Activated CD4-positive, alpha-beta memory T cell treated with anti-CD3 and anti-CD28 coated beads for 36 hours (primary cell): ENCODE measurements at regions not wholly inside any gene's neighbourhood (a gene's known extent, or its start where the extent isn't known, plus 50 kb on each side); places are given as distances from the start of the nearest gene placed in this dataset.
"Not testable (repeated sequence)": the region's sequence is repeated elsewhere in the genome, so short reads cannot be mapped to it uniquely, and the experiment has no call there.

Source experiments
- CTCF ChIA-PET: fragments of 350-600 bp; sonication (Branson Sonifier 250); formaldehyde crosslinking; loops from one replicate; lab custom pipeline; 2021; ENCODE audit warnings: antibody characterized with exemption, inconsistent platforms; lab: Charles Lee
- POLR2A ChIA-PET: fragments of 350-600 bp; sonication (Branson Sonifier 250); formaldehyde crosslinking; loops from one replicate; lab custom pipeline; 2021; ENCODE audit warnings: antibody characterized with exemption; lab: Charles Lee
- DNase-seq: peaks from one replicate; pipeline ENCODE4 v3.0.0-alpha.2; 2020
- H3K27ac Mint-ChIP-seq: one replicate; pipeline ENCODE4 v1.8.0; 2021; ENCODE audit warnings: mixed read lengths
- H3K27me3 Mint-ChIP-seq: one replicate; pipeline ENCODE4 v1.8.0; 2021; ENCODE audit warnings: mixed read lengths
- H3K36me3 Mint-ChIP-seq: one replicate; pipeline ENCODE4 v1.8.0; 2021; ENCODE audit warnings: mixed read lengths
- H3K4me1 Mint-ChIP-seq: one replicate; pipeline ENCODE4 v1.8.0; 2021; ENCODE audit warnings: low read depth, mixed read lengths
- H3K4me3 Mint-ChIP-seq: one replicate; pipeline ENCODE4 v1.8.0; 2021; ENCODE audit warnings: mild to moderate bottlenecking, mixed read lengths
- H3K9me3 Mint-ChIP-seq: one replicate; pipeline ENCODE4 v1.8.0; 2021; ENCODE audit warnings: mixed read lengths
- intact Hi-C: fragments of 100-400 bp; cut with micrococcal nuclease; formaldehyde crosslinking; loops from one replicate; pipeline ENCODE4 v1.15.1; 2023

- no peaks in the 10 kb centered on the region for H3K36me3 Mint-ChIP-seq
- no peaks in the 10 kb centered on the region for H3K9me3 Mint-ChIP-seq
- POLR2A ChIA-PET = no interaction called here
- DNase-seq = no peak
- no peaks in the 10 kb centered on the region for H3K4me1 Mint-ChIP-seq
- intact Hi-C loops = no loop called here
- CTCF ChIA-PET = no interaction called here
- peaks cover 3% of the 10 kb centered on the region for H3K27me3 Mint-ChIP-seq
- H3K27ac Mint-ChIP-seq = no peak overlapping the region
- H3K4me3 Mint-ChIP-seq = no peak overlapping the region
Measured at GRCh38 chr1:229017091-229017490, 253.8 kb upstream of the RAB4A start.

- intact Hi-C loops = no loop called here
- peaks cover 3% of the 10 kb centered on the region for H3K27me3 Mint-ChIP-seq
- H3K27ac Mint-ChIP-seq = no peak overlapping the region
- no peaks in the 10 kb centered on the region for H3K36me3 Mint-ChIP-seq
- H3K4me3 Mint-ChIP-seq = no peak overlapping the region
- CTCF ChIA-PET = no interaction called here
- no peak for DNase-seq
- no peaks in the 10 kb centered on the region for H3K9me3 Mint-ChIP-seq
- POLR2A ChIA-PET = no interaction called here
- H3K4me1 Mint-ChIP-seq = no peaks in the 10 kb centered on the region
Measured at GRCh38 chr1:229018674-229019295, 252.1 kb upstream of the RAB4A start.

DNA sequence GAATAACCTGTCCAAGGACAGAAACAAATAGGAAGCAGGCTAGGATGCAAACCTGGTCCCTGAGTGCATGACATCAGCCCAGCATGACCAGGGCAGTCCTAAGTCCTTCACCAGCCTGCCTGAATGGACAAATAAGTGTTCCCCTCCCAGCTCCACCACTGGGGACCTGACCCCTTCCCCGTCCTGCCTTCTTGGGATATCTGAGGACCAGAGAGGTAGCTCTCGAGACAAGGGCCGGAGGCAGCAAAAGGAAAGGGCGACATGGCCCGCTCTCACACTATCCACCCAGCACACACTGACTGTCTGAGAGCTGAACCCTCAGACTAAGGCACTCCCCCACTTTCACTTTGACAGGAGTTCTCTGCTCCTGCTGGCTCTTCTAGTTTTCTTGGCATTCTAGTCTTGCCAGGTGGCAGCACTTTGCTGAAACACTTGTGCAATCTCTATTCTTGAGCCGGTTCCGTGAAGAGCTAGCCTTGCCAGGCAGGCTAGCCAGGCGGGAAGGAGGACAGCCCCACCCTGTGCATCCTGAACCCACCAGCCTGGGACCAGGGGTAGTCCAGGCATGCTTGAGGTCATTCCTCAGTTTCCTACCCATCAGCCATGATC, 251.1 kb upstream of the RAB4A start:
- ChIA-PET CTCF (no interaction called here), POLR2A (no interaction called here)
- H3K4me3 Mint-ChIP-seq = no peak overlapping the region
- no peaks in the 10 kb centered on the region for H3K36me3 Mint-ChIP-seq
- DNase-seq = no peak
- H3K9me3 Mint-ChIP-seq = no peaks in the 10 kb centered on the region
- no peaks in the 10 kb centered on the region for H3K27me3 Mint-ChIP-seq
- H3K27ac Mint-ChIP-seq = no peak overlapping the region
- intact Hi-C loops = no loop called here
- H3K4me1 Mint-ChIP-seq = no peaks in the 10 kb centered on the region

DNA sequence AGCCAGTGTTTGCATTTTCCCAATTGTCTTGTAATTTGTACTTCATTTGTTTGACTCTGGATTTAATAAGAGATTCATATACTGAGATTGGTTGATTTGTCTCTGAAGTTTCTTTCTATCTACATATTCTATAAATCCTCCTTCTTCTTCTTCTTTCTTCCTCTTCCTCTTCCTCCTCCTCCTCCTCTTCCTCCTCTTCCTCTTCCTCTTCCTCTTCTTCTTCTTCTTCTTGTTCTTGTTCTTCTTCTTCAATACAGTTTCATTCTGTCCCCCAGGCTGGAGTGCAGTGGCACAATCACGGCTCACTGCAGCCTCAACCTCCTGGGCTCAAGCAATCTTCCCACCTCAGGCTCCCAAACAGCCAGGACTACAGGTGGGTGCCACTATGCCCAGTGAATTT, 249.9 kb upstream of the RAB4A start:
- POLR2A ChIA-PET, intact Hi-C loops, H3K27me3 Mint-ChIP-seq, H3K27ac Mint-ChIP-seq, H3K4me1 Mint-ChIP-seq, CTCF ChIA-PET, H3K36me3 Mint-ChIP-seq, DNase-seq, H3K4me3 Mint-ChIP-seq, H3K9me3 Mint-ChIP-seq: not testable (repeated sequence)

DNA sequence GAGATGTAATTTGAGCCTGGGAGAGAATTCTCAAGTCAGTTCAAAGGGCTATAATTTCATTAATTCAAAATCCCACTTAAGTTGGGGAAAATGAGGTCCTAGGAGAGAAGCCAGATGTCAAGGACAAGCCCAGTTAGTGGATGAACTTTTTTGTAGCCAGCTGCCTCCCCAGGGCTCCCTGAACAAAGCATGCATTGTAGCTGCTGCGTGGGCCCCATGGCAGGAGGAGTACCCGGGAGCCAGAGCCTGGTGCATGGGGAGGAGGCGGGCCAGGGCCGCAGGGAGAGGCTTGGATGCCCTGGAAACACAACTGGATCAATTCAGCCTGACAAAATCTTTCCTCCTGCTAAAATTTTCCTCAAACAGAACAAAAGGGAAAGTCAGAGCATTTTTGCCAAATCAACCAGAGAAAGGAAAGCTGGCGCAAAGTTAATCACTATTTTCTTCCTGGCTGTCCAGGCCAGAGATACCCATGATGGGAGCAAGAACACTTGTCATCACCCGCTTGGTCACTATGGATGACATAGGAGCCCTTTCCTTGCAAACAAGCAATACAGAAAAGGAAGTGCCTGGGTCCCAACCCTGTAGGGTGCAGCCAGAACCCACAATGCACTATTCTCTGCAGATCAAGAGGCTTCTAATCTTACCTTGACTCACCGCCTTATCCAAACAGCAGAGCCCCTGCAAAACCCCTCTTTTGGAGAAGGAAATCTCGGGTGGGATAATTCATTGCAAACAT, 248.1 kb upstream of the RAB4A start:
- POLR2A ChIA-PET = no interaction called here
- intact Hi-C loops = no loop called here
- H3K4me1 Mint-ChIP-seq = peaks cover 8% of the 10 kb centered on the region
- H3K27ac Mint-ChIP-seq = peak overlapping the region; percentile 2
- H3K27me3 Mint-ChIP-seq = no peaks in the 10 kb centered on the region
- DNase-seq = no peak
- no peak overlapping the region for H3K4me3 Mint-ChIP-seq
- H3K36me3 Mint-ChIP-seq = no peaks in the 10 kb centered on the region
- CTCF ChIA-PET = no interaction called here
- H3K9me3 Mint-ChIP-seq = no peaks in the 10 kb centered on the region

DNA sequence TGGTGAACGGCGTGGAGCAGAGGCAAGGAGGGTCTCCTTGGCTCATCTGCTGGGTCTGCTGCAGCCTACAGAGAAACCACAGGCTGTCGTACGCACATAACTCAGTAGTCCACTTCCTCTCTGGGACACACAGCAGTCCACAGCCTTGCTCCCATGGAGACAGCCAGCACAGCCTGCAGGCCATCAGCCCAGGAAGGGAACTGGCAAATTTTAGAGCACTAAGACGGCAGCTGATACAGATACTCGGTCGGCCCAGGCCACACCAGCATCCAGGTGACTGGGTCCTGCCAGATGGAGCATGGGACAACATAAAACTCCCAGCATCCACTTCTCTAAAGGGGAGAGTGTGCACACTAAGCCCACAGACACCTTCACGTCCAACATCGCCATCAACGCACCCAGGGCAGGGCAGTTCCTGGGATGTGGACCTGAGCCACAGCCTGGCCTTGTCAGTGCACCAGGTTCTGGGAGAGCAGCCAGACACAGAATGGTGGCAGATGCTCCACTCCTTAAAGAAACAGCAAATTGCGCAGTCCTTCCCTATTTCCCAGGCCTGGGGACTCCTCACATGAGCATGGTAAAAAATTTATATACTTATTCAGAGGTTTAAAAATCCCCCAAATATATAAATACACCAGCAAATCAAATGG, 247.1 kb upstream of the RAB4A start:
- no peak overlapping the region for H3K4me3 Mint-ChIP-seq
- no peak for DNase-seq
- no peaks in the 10 kb centered on the region for H3K9me3 Mint-ChIP-seq
- CTCF ChIA-PET = no interaction called here
- peaks cover 10% of the 10 kb centered on the region for H3K4me1 Mint-ChIP-seq
- POLR2A ChIA-PET = no interaction called here
- H3K36me3 Mint-ChIP-seq = no peaks in the 10 kb centered on the region
- intact Hi-C loops = no loop called here
- H3K27me3 Mint-ChIP-seq = no peaks in the 10 kb centered on the region
- H3K27ac Mint-ChIP-seq = no peak overlapping the region

GRCh38 chr1:229024528-229025130, 246.3 kb upstream of the RAB4A start:
- Mint-ChIP-seq H3K36me3 (no peaks in the 10 kb centered on the region), H3K4me1 (peaks cover 10% of the 10 kb centered on the region), H3K9me3 (no peaks in the 10 kb centered on the region), H3K27ac (no peak overlapping the region), H3K27me3 (no peaks in the 10 kb centered on the region), H3K4me3 (no peak overlapping the region)
- POLR2A ChIA-PET = no interaction called here
- DNase-seq = peak; percentile 46
- intact Hi-C loops = no loop called here
- CTCF ChIA-PET = interaction anchor here (0.6 kb wide), 2 partner anchors 233 to 317 kb away, joined by 3 read pairs; no protein-coding TSS in a partner anchor

DNA sequence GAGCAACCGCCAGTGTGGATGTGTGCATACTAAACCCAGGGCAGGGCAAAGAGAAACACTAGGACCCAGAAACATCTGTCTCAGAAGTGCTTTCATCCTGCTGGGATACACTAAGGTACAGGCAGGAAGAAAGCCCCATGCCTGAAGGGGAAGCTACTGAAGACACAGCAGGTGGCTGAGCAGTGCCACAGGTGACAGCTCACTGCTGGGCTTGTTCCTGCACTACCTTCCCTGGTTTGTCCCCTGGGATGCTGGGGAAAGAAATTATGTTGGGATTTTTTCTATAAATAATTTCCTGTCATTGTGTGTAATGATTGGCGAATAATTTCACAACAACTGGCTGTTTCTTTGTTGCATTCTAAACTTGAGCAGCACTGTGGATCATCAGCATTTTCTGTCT, 245.3 kb upstream of the RAB4A start:
- no peak for DNase-seq
- intact Hi-C loops = no loop called here
- POLR2A ChIA-PET = no interaction called here
- no peak overlapping the region for H3K4me3 Mint-ChIP-seq
- H3K9me3 Mint-ChIP-seq = no peaks in the 10 kb centered on the region
- H3K36me3 Mint-ChIP-seq = no peaks in the 10 kb centered on the region
- no peaks in the 10 kb centered on the region for H3K27me3 Mint-ChIP-seq
- no peak overlapping the region for H3K27ac Mint-ChIP-seq
- CTCF ChIA-PET = interaction anchor here (1.5 kb wide), 1 partner anchor 202 kb away, joined by 3 read pairs; no protein-coding TSS in a partner anchor
- H3K4me1 Mint-ChIP-seq = peaks cover 10% of the 10 kb centered on the region

- H3K27me3 Mint-ChIP-seq = no peaks in the 10 kb centered on the region
- intact Hi-C loops = no loop called here
- H3K9me3 Mint-ChIP-seq = no peaks in the 10 kb centered on the region
- peak overlapping the region; percentile 63 for H3K4me3 Mint-ChIP-seq
- ChIA-PET POLR2A (no interaction called here), CTCF (interaction anchor here (1.5 to 2.8 kb wide), 2 partner anchors 200 kb away, joined by 3 to 9 read pairs; no protein-coding TSS in a partner anchor)
- DNase-seq = no peak
- peaks cover 10% of the 10 kb centered on the region for H3K4me1 Mint-ChIP-seq
- peak overlapping the region; percentile 45 for H3K27ac Mint-ChIP-seq
- H3K36me3 Mint-ChIP-seq = no peaks in the 10 kb centered on the region
Measured at GRCh38 chr1:229027158-229027557, 243.8 kb upstream of the RAB4A start.

- Mint-ChIP-seq H3K4me3 (peak overlapping the region; percentile 63), H3K27ac (peak overlapping the region; percentile 45), H3K36me3 (no peaks in the 10 kb centered on the region), H3K27me3 (no peaks in the 10 kb centered on the region), H3K9me3 (no peaks in the 10 kb centered on the region), H3K4me1 (peaks cover 14% of the 10 kb centered on the region)
- intact Hi-C loops = no loop called here
- ChIA-PET POLR2A (no interaction called here), CTCF (interaction anchor here (1.0 to 2.8 kb wide), 2 partner anchors 61 to 200 kb away, joined by 3 to 9 read pairs; no protein-coding TSS in a partner anchor)
- DNase-seq = peak; percentile 54
Measured at GRCh38 chr1:229027622-229028182, 243.2 kb upstream of the RAB4A start.

DNA sequence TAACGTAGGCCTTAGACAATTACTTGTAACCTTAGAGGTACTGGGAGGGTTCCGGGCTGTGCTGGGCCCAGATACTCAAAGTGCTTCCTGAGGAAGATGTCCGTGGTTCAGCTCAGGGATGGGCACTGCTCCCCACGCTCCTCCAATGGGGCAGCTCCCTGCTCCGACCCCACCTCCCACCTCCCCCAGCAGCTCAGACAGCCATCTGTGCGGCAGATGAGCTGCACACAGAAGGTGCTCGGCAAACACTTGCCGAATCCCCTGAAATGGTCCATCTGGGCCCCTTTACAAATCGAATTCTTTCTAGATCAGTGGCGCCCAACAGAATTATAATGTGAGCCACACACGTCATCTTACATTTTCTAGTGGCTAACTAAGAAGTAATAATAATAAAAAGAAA, 242.4 kb upstream of the RAB4A start:
- DNase-seq = no peak
- POLR2A ChIA-PET = interaction anchor here (1.0 kb wide), 1 partner anchor 77 kb away, joined by 3 read pairs; no protein-coding TSS in a partner anchor
- Mint-ChIP-seq H3K27ac (no peak overlapping the region), H3K4me1 (peaks cover 21% of the 10 kb centered on the region), H3K9me3 (no peaks in the 10 kb centered on the region), H3K36me3 (no peaks in the 10 kb centered on the region), H3K27me3 (no peaks in the 10 kb centered on the region), H3K4me3 (no peak overlapping the region)
- CTCF ChIA-PET = interaction anchor here (1.0 to 2.8 kb wide), 2 partner anchors 62 to 199 kb away, joined by 3 to 9 read pairs; no protein-coding TSS in a partner anchor
- intact Hi-C loops = no loop called here
